ENCODE measurements at regions not wholly inside any gene's neighbourhood (a gene's known extent, or its start where the extent isn't known, plus 50 kb on each side); places are given as distances from the start of the nearest gene placed in this dataset.

GRCh38 chr2:117067900-117068299, 746.6 kb upstream of the DDX18 start:
- Histone ChIP-seq H3K27me3 (ENCODE audit: insufficient read depth, low read length) (no peaks in the 10 kb centered on the region), H3K27ac (ENCODE audit: low read depth, low read length) (no peak overlapping the region), H3K4me1 (ENCODE audit: insufficient read depth, low read length) (no peaks in the 10 kb centered on the region), H4K20me1 (ENCODE audit: insufficient read depth, low read length) (no peaks in the 10 kb centered on the region), H3K9me3 (ENCODE audit: low read depth, low read length) (no peaks in the 10 kb centered on the region), H3K36me3 (ENCODE audit: insufficient read depth, low read length) (no peaks in the 10 kb centered on the region), H3K4me3 (ENCODE audit: insufficient read depth, low read length) (no peak overlapping the region), H3K4me2 (ENCODE audit: insufficient read depth, low read length) (no peak overlapping the region), H3K79me2 (ENCODE audit: insufficient read depth, low read length) (no peaks in the 10 kb centered on the region), H2AFZ (ENCODE audit: low read length) (no peak overlapping the region)
- DNase-seq (ENCODE audit: insufficient read length, low spot score, missing footprints), result no peak
- TF ChIP-seq CTCF (IDR thresholded peaks at IDR 0.05; ENCODE audit: extremely low read depth, low read depth, low read length), result no peak

- no peak for DNase-seq (ENCODE audit: insufficient read length, low spot score, missing footprints)
Observed at GRCh38 chr2:117068371-117068770, 746.1 kb upstream of the DDX18 start.

GRCh38 chr2:117071556-117072102, 742.9 kb upstream of the DDX18 start:
- no peak overlapping the region for H3K4me2 ChIP-seq (ENCODE audit: insufficient read depth, low read length)
- H4K20me1 ChIP-seq (ENCODE audit: insufficient read depth, low read length), result no peaks in the 10 kb centered on the region

More at GRCh38 chr2:117068371-117068770, 746.1 kb upstream of the DDX18 start:
- H3K4me2 ChIP-seq (ENCODE audit: insufficient read depth, low read length), result no peak overlapping the region
- H3K9me3 ChIP-seq (ENCODE audit: low read depth, low read length), result no peaks in the 10 kb centered on the region
- H4K20me1 ChIP-seq (ENCODE audit: insufficient read depth, low read length), result no peaks in the 10 kb centered on the region
- H3K36me3 ChIP-seq (ENCODE audit: insufficient read depth, low read length), result no peaks in the 10 kb centered on the region
- H3K27ac ChIP-seq (ENCODE audit: low read depth, low read length), result no peak overlapping the region
- H3K79me2 ChIP-seq (ENCODE audit: insufficient read depth, low read length), result no peaks in the 10 kb centered on the region
- H3K27me3 ChIP-seq (ENCODE audit: insufficient read depth, low read length), result no peaks in the 10 kb centered on the region
- H2AFZ ChIP-seq (ENCODE audit: low read length), result no peak overlapping the region
- no peak for TF ChIP-seq CTCF (IDR thresholded peaks at IDR 0.05; ENCODE audit: extremely low read depth, low read depth, low read length)
- no peaks in the 10 kb centered on the region for H3K4me1 ChIP-seq (ENCODE audit: insufficient read depth, low read length)
- no peak overlapping the region for H3K4me3 ChIP-seq (ENCODE audit: insufficient read depth, low read length)

GRCh38 chr2:117074756-117075155, 739.7 kb upstream of the DDX18 start:
- Histone ChIP-seq H3K36me3 (ENCODE audit: insufficient read depth, low read length) (no peaks in the 10 kb centered on the region), H4K20me1 (ENCODE audit: insufficient read depth, low read length) (no peaks in the 10 kb centered on the region), H3K27ac (ENCODE audit: low read depth, low read length) (no peak overlapping the region), H3K79me2 (ENCODE audit: insufficient read depth, low read length) (no peaks in the 10 kb centered on the region), H3K4me3 (ENCODE audit: insufficient read depth, low read length) (no peak overlapping the region), H2AFZ (ENCODE audit: low read length) (no peak overlapping the region), H3K4me2 (ENCODE audit: insufficient read depth, low read length) (no peak overlapping the region), H3K4me1 (ENCODE audit: insufficient read depth, low read length) (no peaks in the 10 kb centered on the region), H3K9me3 (ENCODE audit: low read depth, low read length) (no peaks in the 10 kb centered on the region), H3K27me3 (ENCODE audit: insufficient read depth, low read length) (no peaks in the 10 kb centered on the region)
- DNase-seq (ENCODE audit: insufficient read length, low spot score, missing footprints), result no peak
- TF ChIP-seq CTCF (IDR thresholded peaks at IDR 0.05; ENCODE audit: extremely low read depth, low read depth, low read length), result no peak

More at GRCh38 chr2:117071556-117072102, 742.9 kb upstream of the DDX18 start:
- Histone ChIP-seq H3K27ac (ENCODE audit: low read depth, low read length) (no peak overlapping the region), H3K79me2 (ENCODE audit: insufficient read depth, low read length) (no peaks in the 10 kb centered on the region), H3K4me3 (ENCODE audit: insufficient read depth, low read length) (no peak overlapping the region), H2AFZ (ENCODE audit: low read length) (no peak overlapping the region), H3K4me1 (ENCODE audit: insufficient read depth, low read length) (no peaks in the 10 kb centered on the region), H3K9me3 (ENCODE audit: low read depth, low read length) (no peaks in the 10 kb centered on the region), H3K27me3 (ENCODE audit: insufficient read depth, low read length) (no peaks in the 10 kb centered on the region), H3K36me3 (ENCODE audit: insufficient read depth, low read length) (no peaks in the 10 kb centered on the region)
- no peak for TF ChIP-seq CTCF (IDR thresholded peaks at IDR 0.05; ENCODE audit: extremely low read depth, low read depth, low read length)
- DNase-seq (ENCODE audit: insufficient read length, low spot score, missing footprints), result no peak

Data from osteoblast (primary cell).